ENCODE measurements at regions not wholly inside any gene's neighbourhood (a gene's known extent, or its start where the extent isn't known, plus 50 kb on each side); places are given as distances from the start of the nearest gene placed in this dataset.

- TF ChIP-seq CTCF (IDR thresholded peaks at IDR 0.05; ENCODE audit: low read depth, low read length), result no peak
- no peak for TF ChIP-seq EZH2phosphoT487 (IDR thresholded peaks at IDR 0.05; ENCODE audit: low read depth)
Observed at GRCh38 chr3:106759731-106760130, 617.5 kb upstream of the CCDC54 start.
